GM23338 (cell line): ENCODE measurements at regions not wholly inside any gene's neighbourhood (a gene's known extent, or its start where the extent isn't known, plus 50 kb on each side); places are given as distances from the start of the nearest gene placed in this dataset.

ENCODE experiments used
- ATAC-seq: fragments of 200-7000 bp; cut with Tn5 transposase; 3 replicates; pipeline ENCODE4 v1.9.1; 2020
- DNase-seq: peaks from one replicate; pipeline ENCODE4 v3.0.0-alpha.2; 2015; ENCODE audit warnings: low spot score
- H2AFZ ChIP-seq: fragments of 200-600 bp; sonication (generic); 2 replicates; pipeline ENCODE4 v1.8.0; 2016; ENCODE audit warnings: antibody characterized with exemption, mild to moderate bottlenecking, moderate library complexity
- H3F3A ChIP-seq: fragments of 200-600 bp; sonication (generic); replicated peaks from 2 replicates; pipeline ENCODE4 v1.8.0; 2017; ENCODE audit warnings: antibody characterized with exemption, mixed run types, low read depth
- H3K27ac ChIP-seq: fragments of 200-600 bp; sonication (generic); 2 replicates; pipeline ENCODE4 v1.6.1; 2016; ENCODE audit warnings: low read depth
- H3K27me3 ChIP-seq: fragments of 200-600 bp; sonication (generic); 2 replicates; pipeline ENCODE4 v1.8.0; 2016; ENCODE audit warnings: mild to moderate bottlenecking, mixed run types, moderate library complexity; ENCODE audit not compliant: insufficient read depth
- H3K36me3 ChIP-seq: fragments of 200-600 bp; sonication (generic); 2 replicates; pipeline ENCODE4 v1.8.0; 2016; ENCODE audit warnings: mild to moderate bottlenecking; ENCODE audit not compliant: insufficient read depth
- H3K4me1 ChIP-seq: fragments of 200-600 bp; sonication (generic); 2 replicates; pipeline ENCODE4 v1.8.0; 2016; ENCODE audit warnings: mild to moderate bottlenecking, moderate library complexity; ENCODE audit not compliant: insufficient read depth
- H3K4me2 ChIP-seq: fragments of 200-600 bp; sonication (generic); 2 replicates; pipeline ENCODE4 v1.7.1; 2017; ENCODE audit warnings: mixed run types
- H3K4me3 ChIP-seq: fragments of 200-600 bp; sonication (generic); 2 replicates; pipeline ENCODE4 v1.6.1; 2016; ENCODE audit warnings: mixed run types
- H3K79me2 ChIP-seq: fragments of 200-600 bp; sonication (generic); replicated peaks from 2 replicates; pipeline ENCODE4 v1.8.0; 2017; ENCODE audit warnings: mild to moderate bottlenecking; ENCODE audit not compliant: insufficient read depth
- H3K9me2 ChIP-seq: fragments of 200-600 bp; sonication (generic); 2 replicates; pipeline ENCODE4 v1.8.0; 2017; ENCODE audit not compliant: insufficient read depth
- H4K20me1 ChIP-seq: fragments of 200-600 bp; sonication (generic); replicated peaks from 2 replicates; pipeline ENCODE4 v1.8.0; 2017; ENCODE audit warnings: mild to moderate bottlenecking; ENCODE audit not compliant: insufficient read depth
- H3K27ac Mint-ChIP-seq: 2 replicates; pipeline ENCODE4 v1.8.0; 2020; ENCODE audit warnings: inconsistent platforms, mild to moderate bottlenecking, moderate library complexity, mixed read lengths
- H3K27me3 Mint-ChIP-seq: 3 replicates; pipeline ENCODE4 v1.8.0; 2022; ENCODE audit warnings: low read depth, mild to moderate bottlenecking, moderate library complexity, mixed read lengths, inconsistent platforms; ENCODE audit not compliant: insufficient read depth, poor library complexity
- H3K36me3 Mint-ChIP-seq: 3 replicates; pipeline ENCODE4 v1.8.0; 2021; ENCODE audit warnings: low read depth, mild to moderate bottlenecking, inconsistent platforms, moderate library complexity, mixed read lengths
- H3K4me1 Mint-ChIP-seq: 3 replicates; pipeline ENCODE4 v1.8.0; 2020; ENCODE audit warnings: mild to moderate bottlenecking, inconsistent platforms, mixed read lengths
- H3K4me3 Mint-ChIP-seq: 3 replicates; pipeline ENCODE4 v1.8.0; 2021; ENCODE audit warnings: moderate library complexity, mild to moderate bottlenecking, inconsistent platforms, mixed read lengths
- H3K9me3 Mint-ChIP-seq: 3 replicates; pipeline ENCODE4 v1.8.0; 2020; ENCODE audit warnings: moderate library complexity, mild to moderate bottlenecking, inconsistent platforms, mixed read lengths
- CREB1 ChIP-seq: fragments of 250-450 bp; sonication (Bioruptor Pico); IDR thresholded peaks from 2 replicates; pipeline ENCODE4 v1.5.0; 2020; ENCODE audit warnings: low read depth, mild to moderate bottlenecking, moderate library complexity
- CTCF ChIP-seq, 2 experiments: fragments of 200-600 bp in 1 of 2; sonication (generic) in 1 of 2; conservative IDR thresholded peaks; 2 replicates each; pipeline versions ENCODE4 v1.5.1 to v1.6.1; 2016 to 2017; ENCODE audit warnings: antibody characterized with exemption in 2 of 2, low read depth in 2 of 2, mild to moderate bottlenecking in 2 of 2, moderate library complexity in 1 of 2
- ETS1 ChIP-seq: IDR thresholded peaks from 2 replicates; pipeline ENCODE4 v1.6.1; 2016; ENCODE audit warnings: antibody characterized with exemption
- EZH2 ChIP-seq: fragments of 200-600 bp; sonication (generic); IDR thresholded peaks from one replicate; pipeline ENCODE4 v1.8.0; 2017; ENCODE audit warnings: antibody characterized with exemption, mild to moderate bottlenecking, low read depth; ENCODE audit not compliant: unreplicated experiment
- EZH2phosphoT487 ChIP-seq: fragments of 200-600 bp; sonication (generic); IDR thresholded peaks from one replicate; pipeline ENCODE4 v1.8.1; 2018; ENCODE audit warnings: antibody characterized with exemption; ENCODE audit not compliant: unreplicated experiment
- JUNB ChIP-seq: IDR thresholded peaks from one replicate; pipeline ENCODE4 v1.6.1; 2016; ENCODE audit warnings: antibody characterized with exemption; ENCODE audit not compliant: unreplicated experiment
- NANOG ChIP-seq: IDR thresholded peaks from 2 replicates; pipeline ENCODE4 v1.6.1; 2016; ENCODE audit warnings: antibody characterized with exemption, borderline replicate concordance
- POLR2AphosphoS5 ChIP-seq: IDR thresholded peaks from 2 replicates; pipeline ENCODE4 v1.6.1; 2016; ENCODE audit warnings: antibody characterized with exemption, low read depth
- REST ChIP-seq: IDR thresholded peaks from one replicate; pipeline ENCODE4 v1.6.1; 2018; ENCODE audit warnings: antibody characterized with exemption; ENCODE audit not compliant: unreplicated experiment
- STAT1 ChIP-seq: IDR thresholded peaks from one replicate; pipeline ENCODE4 v1.6.1; 2016; ENCODE audit warnings: antibody characterized with exemption; ENCODE audit not compliant: unreplicated experiment
- ZNF114 ChIP-seq: fragments of 250-450 bp; sonication (Bioruptor Pico); IDR thresholded peaks from 2 replicates; pipeline ENCODE4 v1.5.0; 2020; ENCODE audit warnings: mild to moderate bottlenecking, moderate library complexity
- ZNF331 ChIP-seq: fragments of 250-450 bp; sonication (Bioruptor Pico); IDR thresholded peaks from 2 replicates; pipeline ENCODE4 v1.5.0; 2020; ENCODE audit warnings: low read depth, mild to moderate bottlenecking, moderate library complexity
- ZNF462 ChIP-seq: fragments of 250-450 bp; sonication (Bioruptor Pico); IDR thresholded peaks from 2 replicates; pipeline ENCODE4 v1.5.0; 2020; ENCODE audit warnings: mild to moderate bottlenecking, moderate library complexity

- Mint-ChIP-seq H3K27ac (no peak overlapping the region), H3K4me1 (no peaks in the 10 kb centered on the region), H3K27me3 (no peaks in the 10 kb centered on the region), H3K9me3 (peaks cover 9% of the 10 kb centered on the region), H3K36me3 (peaks cover 2% of the 10 kb centered on the region), H3K4me3 (no peak overlapping the region)
- H3K27me3 ChIP-seq = no peaks in the 10 kb centered on the region
- no peak overlapping the region for H3K27ac ChIP-seq
- H3F3A ChIP-seq = no peaks in the 10 kb centered on the region
- no peak overlapping the region for H2AFZ ChIP-seq
- ATAC-seq (no peak), DNase-seq (no peak)
- no peaks in the 10 kb centered on the region for H4K20me1 ChIP-seq
- H3K4me2 ChIP-seq = no peak overlapping the region
- H3K4me3 ChIP-seq = no peak overlapping the region
- H3K79me2 ChIP-seq = no peaks in the 10 kb centered on the region
- peaks cover 17% of the 10 kb centered on the region; the same call in 1 of the 2 replicates for H3K9me2 ChIP-seq
- H3K4me1 ChIP-seq = no peaks in the 10 kb centered on the region
- H3K36me3 ChIP-seq = no peaks in the 10 kb centered on the region
- TF ChIP-seq CTCF (conservative IDR thresholded peaks at IDR 0.05; ENCODE audit: low read depth in 2 of 2) (no peak), CREB1 (CRISPR knock-in tag) (no peak), STAT1 (no peak), JUNB (no peak), ZNF114 (CRISPR knock-in tag) (no peak), EZH2 (no peak), EZH2phosphoT487 (no peak), NANOG (no peak), REST (no peak), ZNF462 (CRISPR knock-in tag) (no peak), ETS1 (no peak), POLR2AphosphoS5 (no peak), ZNF331 (CRISPR knock-in tag) (no peak)
Observed at GRCh38 chr11:105332171-105332570, 192.6 kb upstream of the CARD18 start.
